ENCODE measurements at regions not wholly inside any gene's neighbourhood (a gene's known extent, or its start where the extent isn't known, plus 50 kb on each side); places are given as distances from the start of the nearest gene placed in this dataset.

GRCh38 chr7:49273897-49274296 is 349.6 kb downstream of the CDC14C start:
- TF ChIP-seq CTCF (IDR thresholded peaks at IDR 0.05; ENCODE audit: low read depth, low read length) (no peak), POLR2A (IDR thresholded peaks at IDR 0.05; ENCODE audit: extremely low read depth, insufficient read length) (no peak), MAX (IDR thresholded peaks at IDR 0.05; ENCODE audit: low read depth, low read length) (no peak), MYC (IDR thresholded peaks at IDR 0.05; ENCODE audit: low read depth, low read length) (no peak)
